PC-3 (cell line): ENCODE measurements at regions not wholly inside any gene's neighbourhood (a gene's known extent, or its start where the extent isn't known, plus 50 kb on each side); places are given as distances from the start of the nearest gene placed in this dataset.

Source experiments
- ATAC-seq: fragments of 200-7000 bp; cut with Tn5 transposase; 2 replicates; pipeline ENCODE4 v1.9.1; 2020; ENCODE audit warnings: mild to moderate bottlenecking, moderate library complexity
- BruUV-seq: library from RNA; stranded (reverse); fragments of 400-500 nt; replicated peaks from 2 replicates; lab custom pipeline; 2021; lab: Mats Ljungman, UMichigan
- CTCF ChIA-PET: fragments of 300-600 bp; sonication (Branson Sonifier 250); formaldehyde crosslinking; loops from one replicate; lab custom pipeline; 2022; ENCODE audit warnings: antibody characterized with exemption; lab: Charles Lee
- POLR2A ChIA-PET: fragments of 300-600 bp; sonication (Branson Sonifier 250); formaldehyde crosslinking; loops from one replicate; lab custom pipeline; 2022; ENCODE audit warnings: antibody characterized with exemption; ENCODE audit not compliant: unreplicated experiment; lab: Charles Lee
- DNase-seq: peaks from one replicate; pipeline ENCODE4 v3.0.0-alpha.2; 2015
- H2AFZ ChIP-seq: fragments of 300-600 bp; sonication (generic); 2 replicates; pipeline ENCODE4 v1.6.0; 2016; ENCODE audit warnings: antibody characterized with exemption, low read length
- H3F3A ChIP-seq: fragments of 300-600 bp; sonication (generic); one replicate; pipeline ENCODE4 v1.6.0; 2017; ENCODE audit warnings: antibody characterized with exemption, low read length, control low read depth, mild to moderate bottlenecking; ENCODE audit not compliant: unreplicated experiment
- H3K27ac ChIP-seq: fragments of 300-600 bp; sonication (generic); 2 replicates; pipeline ENCODE4 v1.5.1; 2016; ENCODE audit warnings: mild to moderate bottlenecking, low read length
- H3K27me3 ChIP-seq: fragments of 300-600 bp; sonication (generic); 2 replicates; pipeline ENCODE4 v1.6.1; 2016; ENCODE audit warnings: low read length, mixed read lengths
- H3K36me3 ChIP-seq: fragments of 300-600 bp; sonication (generic); 2 replicates; pipeline ENCODE4 v1.6.1; 2016; ENCODE audit warnings: low read depth, mixed run types, low read length, mixed read lengths
- H3K4me1 ChIP-seq: fragments of 300-600 bp; sonication (generic); 2 replicates; pipeline ENCODE4 v1.5.1; 2016; ENCODE audit warnings: low read length; ENCODE audit not compliant: insufficient read depth
- H3K4me2 ChIP-seq: fragments of 300-600 bp; sonication (generic); 2 replicates; pipeline ENCODE4 v1.6.0; 2016; ENCODE audit warnings: low read length
- H3K4me3 ChIP-seq: fragments of 300-600 bp; sonication (generic); 2 replicates; pipeline ENCODE4 v1.5.1; 2016; ENCODE audit warnings: mild to moderate bottlenecking, low read length, mixed read lengths
- H3K79me2 ChIP-seq: fragments of 300-600 bp; sonication (generic); 2 replicates; pipeline ENCODE4 v1.6.1; 2017; ENCODE audit warnings: low read length, mixed read lengths
- H3K9ac ChIP-seq: fragments of 300-600 bp; sonication (generic); 2 replicates; pipeline ENCODE4 v1.6.0; 2016; ENCODE audit warnings: mild to moderate bottlenecking, low read length
- H3K9me2 ChIP-seq: fragments of 300-600 bp; sonication (generic); replicated peaks from 2 replicates; pipeline ENCODE4 v1.6.1; 2016; ENCODE audit warnings: mixed run types, low read length, mixed read lengths
- H3K9me3 ChIP-seq: fragments of 300-600 bp; sonication (generic); 2 replicates; pipeline ENCODE4 v1.6.1; 2016; ENCODE audit warnings: low read length, mixed read lengths
- H4K20me1 ChIP-seq: fragments of 300-600 bp; sonication (generic); 2 replicates; pipeline ENCODE4 v1.6.1; 2016; ENCODE audit warnings: low read length, mixed read lengths
- EZH2 ChIP-seq: fragments of 300-600 bp; sonication (generic); IDR thresholded peaks from one replicate; pipeline ENCODE4 v1.6.1; 2017; ENCODE audit warnings: antibody characterized with exemption, mild to moderate bottlenecking, low read length; ENCODE audit not compliant: unreplicated experiment
- EZH2phosphoT487 ChIP-seq: fragments of 300-600 bp; sonication (generic); IDR thresholded peaks from 2 replicates; pipeline ENCODE4 v1.6.1; 2018; ENCODE audit warnings: mild to moderate bottlenecking, antibody characterized with exemption, low read length, borderline replicate concordance
- intact Hi-C: fragments of 100-400 bp; cut with micrococcal nuclease; formaldehyde crosslinking; loops from 2 replicates; pipeline ENCODE4 v1.9.0; 2023
- TF ChIP-seq, protein P1 (sequence below): fragments of 300-600 bp; sonication (generic); conservative IDR thresholded peaks from 2 replicates; pipeline ENCODE4 v1.5.1; 2017; ENCODE audit warnings: antibody characterized with exemption, low read depth, mild to moderate bottlenecking, low read length

- no peaks in the 10 kb centered on the region for H3K4me1 ChIP-seq
- no peaks in the 10 kb centered on the region for H3K9me2 ChIP-seq
- TF ChIP-seq EZH2: no peak
- TF ChIP-seq, protein P1, sequence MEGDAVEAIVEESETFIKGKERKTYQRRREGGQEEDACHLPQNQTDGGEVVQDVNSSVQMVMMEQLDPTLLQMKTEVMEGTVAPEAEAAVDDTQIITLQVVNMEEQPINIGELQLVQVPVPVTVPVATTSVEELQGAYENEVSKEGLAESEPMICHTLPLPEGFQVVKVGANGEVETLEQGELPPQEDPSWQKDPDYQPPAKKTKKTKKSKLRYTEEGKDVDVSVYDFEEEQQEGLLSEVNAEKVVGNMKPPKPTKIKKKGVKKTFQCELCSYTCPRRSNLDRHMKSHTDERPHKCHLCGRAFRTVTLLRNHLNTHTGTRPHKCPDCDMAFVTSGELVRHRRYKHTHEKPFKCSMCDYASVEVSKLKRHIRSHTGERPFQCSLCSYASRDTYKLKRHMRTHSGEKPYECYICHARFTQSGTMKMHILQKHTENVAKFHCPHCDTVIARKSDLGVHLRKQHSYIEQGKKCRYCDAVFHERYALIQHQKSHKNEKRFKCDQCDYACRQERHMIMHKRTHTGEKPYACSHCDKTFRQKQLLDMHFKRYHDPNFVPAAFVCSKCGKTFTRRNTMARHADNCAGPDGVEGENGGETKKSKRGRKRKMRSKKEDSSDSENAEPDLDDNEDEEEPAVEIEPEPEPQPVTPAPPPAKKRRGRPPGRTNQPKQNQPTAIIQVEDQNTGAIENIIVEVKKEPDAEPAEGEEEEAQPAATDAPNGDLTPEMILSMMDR: no peak
- no peak for TF ChIP-seq EZH2phosphoT487
- DNase-seq (no peak), ATAC-seq (no peak)
- H3K27me3 ChIP-seq: no peaks in the 10 kb centered on the region
- intact Hi-C loops: no loop called here
- no peaks in the 10 kb centered on the region for H3K36me3 ChIP-seq
- H3K79me2 ChIP-seq: no peaks in the 10 kb centered on the region
- no peak overlapping the region for H3K4me2 ChIP-seq
- BruUV-seq: no TSS peak
- no peak overlapping the region for H3K4me3 ChIP-seq
- no peaks in the 10 kb centered on the region for H3K9me3 ChIP-seq
- no peak overlapping the region for H2AFZ ChIP-seq
- POLR2A ChIA-PET: no interaction called here
- CTCF ChIA-PET: no interaction called here
- no peaks in the 10 kb centered on the region for H3F3A ChIP-seq
- no peaks in the 10 kb centered on the region for H4K20me1 ChIP-seq
- H3K9ac ChIP-seq: no peak overlapping the region
- H3K27ac ChIP-seq: no peak overlapping the region
Measured at GRCh38 chr21:23921670-23922418, 1685.4 kb downstream of the MRPL39 start.

GRCh38 chr21:23900727-23901126 lies 1706.6 kb downstream of the MRPL39 start:
- Histone ChIP-seq H3K4me3 (no peak overlapping the region), H4K20me1 (no peaks in the 10 kb centered on the region), H3K9ac (no peak overlapping the region), H3K4me2 (no peak overlapping the region), H2AFZ (no peak overlapping the region), H3K79me2 (no peaks in the 10 kb centered on the region), H3F3A (no peaks in the 10 kb centered on the region), H3K4me1 (0 out of 2 replicates have a peak, but pooled peaks cover 3% of the 10 kb centered on the region), H3K27me3 (no peaks in the 10 kb centered on the region), H3K9me3 (0 out of 2 replicates have a peak, but pooled peaks cover 6% of the 10 kb centered on the region), H3K27ac (no peak overlapping the region), H3K36me3 (no peaks in the 10 kb centered on the region; the same call in 1 of the 2 replicates), H3K9me2 (no peaks in the 10 kb centered on the region)
- intact Hi-C loops: no loop called here
- ChIA-PET CTCF (no interaction called here), POLR2A (no interaction called here)
- no TSS peak for BruUV-seq
- DNase-seq (no peak), ATAC-seq (no peak)
- TF ChIP-seq EZH2phosphoT487 (no peak), EZH2 (no peak)
- TF ChIP-seq, protein P1: no peak

GRCh38 chr21:23899561-23899960 lies 1707.7 kb downstream of the MRPL39 start:
- Histone ChIP-seq H3K9ac (no peak overlapping the region), H3K36me3 (no peaks in the 10 kb centered on the region; the same call in 1 of the 2 replicates), H2AFZ (no peak overlapping the region), H3K4me2 (no peak overlapping the region), H3K9me3 (0 out of 2 replicates have a peak, but pooled peaks cover 6% of the 10 kb centered on the region), H3K4me1 (no peaks in the 10 kb centered on the region), H3F3A (no peaks in the 10 kb centered on the region), H3K79me2 (no peaks in the 10 kb centered on the region), H3K27ac (no peak overlapping the region), H3K9me2 (no peaks in the 10 kb centered on the region), H3K27me3 (no peaks in the 10 kb centered on the region), H4K20me1 (no peaks in the 10 kb centered on the region), H3K4me3 (no peak overlapping the region)
- intact Hi-C loops: no loop called here
- TF ChIP-seq EZH2phosphoT487 (no peak), EZH2 (no peak)
- TF ChIP-seq, protein P1: no peak
- CTCF ChIA-PET: no interaction called here
- POLR2A ChIA-PET: no interaction called here
- BruUV-seq: no TSS peak
- no peak for DNase-seq
- ATAC-seq: no peak
